ENCODE measurements at regions not wholly inside any gene's neighbourhood (a gene's known extent, or its start where the extent isn't known, plus 50 kb on each side); places are given as distances from the start of the nearest gene placed in this dataset.

- no peaks in the 10 kb centered on the region for H3K36me3 Mint-ChIP-seq
- H3K4me3 Mint-ChIP-seq, result no peak overlapping the region
- H3K9me3 Mint-ChIP-seq, result no peaks in the 10 kb centered on the region
- H3K27me3 Mint-ChIP-seq, result no peaks in the 10 kb centered on the region
- H3K27ac Mint-ChIP-seq, result no peak overlapping the region
- no peaks in the 10 kb centered on the region for H3K4me1 Mint-ChIP-seq (ENCODE audit: unreplicated experiment)
- no peak for TF ChIP-seq CTCF (conservative IDR thresholded peaks at IDR 0.05)
- DNase-seq (ENCODE audit: extremely low spot score, unreplicated experiment), result no peak
These were observed 215.9 kb upstream of the LRRC3B start for GRCh38 chr3:26406636-26407035.

- H3K36me3 Mint-ChIP-seq, result no peaks in the 10 kb centered on the region
- H3K27me3 Mint-ChIP-seq, result no peaks in the 10 kb centered on the region
- H3K4me3 Mint-ChIP-seq, result no peak overlapping the region
- no peak for TF ChIP-seq CTCF (conservative IDR thresholded peaks at IDR 0.05)
- no peaks in the 10 kb centered on the region for H3K4me1 Mint-ChIP-seq (ENCODE audit: unreplicated experiment)
- DNase-seq (ENCODE audit: extremely low spot score, unreplicated experiment), result no peak
- no peak overlapping the region for H3K27ac Mint-ChIP-seq
- peaks cover 12% of the 10 kb centered on the region for H3K9me3 Mint-ChIP-seq
These were observed 204.0 kb upstream of the LRRC3B start for GRCh38 chr3:26418553-26418952.

GRCh38 chr3:26422415-26422814 lies 200.2 kb upstream of the LRRC3B start:
- no peak overlapping the region for H3K27ac Mint-ChIP-seq
- H3K4me1 Mint-ChIP-seq (ENCODE audit: unreplicated experiment), result no peaks in the 10 kb centered on the region
- DNase-seq (ENCODE audit: extremely low spot score, unreplicated experiment), result no peak
- H3K27me3 Mint-ChIP-seq, result no peaks in the 10 kb centered on the region
- H3K36me3 Mint-ChIP-seq, result no peaks in the 10 kb centered on the region
- no peak for TF ChIP-seq CTCF (conservative IDR thresholded peaks at IDR 0.05)
- H3K9me3 Mint-ChIP-seq, result no peaks in the 10 kb centered on the region
- H3K4me3 Mint-ChIP-seq, result no peak overlapping the region

GRCh38 chr3:26425076-26425475 lies 197.5 kb upstream of the LRRC3B start:
- no peak for TF ChIP-seq CTCF (conservative IDR thresholded peaks at IDR 0.05)
- Mint-ChIP-seq H3K27me3 (no peaks in the 10 kb centered on the region), H3K36me3 (no peaks in the 10 kb centered on the region), H3K4me3 (no peak overlapping the region), H3K27ac (no peak overlapping the region), H3K9me3 (no peaks in the 10 kb centered on the region), H3K4me1 (ENCODE audit: unreplicated experiment) (no peaks in the 10 kb centered on the region)
- no peak for DNase-seq (ENCODE audit: extremely low spot score, unreplicated experiment)

GRCh38 chr3:26428992-26429391 lies 193.6 kb upstream of the LRRC3B start:
- Mint-ChIP-seq H3K4me3 (no peak overlapping the region), H3K4me1 (ENCODE audit: unreplicated experiment) (no peaks in the 10 kb centered on the region), H3K27me3 (no peaks in the 10 kb centered on the region), H3K36me3 (no peaks in the 10 kb centered on the region), H3K27ac (no peak overlapping the region), H3K9me3 (no peaks in the 10 kb centered on the region)
- DNase-seq (ENCODE audit: extremely low spot score, unreplicated experiment), result no peak
- no peak for TF ChIP-seq CTCF (conservative IDR thresholded peaks at IDR 0.05)

- no peak overlapping the region for H3K27ac Mint-ChIP-seq
- H3K27me3 Mint-ChIP-seq, result no peaks in the 10 kb centered on the region
- H3K4me3 Mint-ChIP-seq, result no peak overlapping the region
- H3K9me3 Mint-ChIP-seq, result peaks cover 4% of the 10 kb centered on the region
- peaks cover 8% of the 10 kb centered on the region for H3K4me1 Mint-ChIP-seq (ENCODE audit: unreplicated experiment)
- no peaks in the 10 kb centered on the region for H3K36me3 Mint-ChIP-seq
- no peak for DNase-seq (ENCODE audit: extremely low spot score, unreplicated experiment)
- no peak for TF ChIP-seq CTCF (conservative IDR thresholded peaks at IDR 0.05)
These were observed 184.9 kb upstream of the LRRC3B start for GRCh38 chr3:26437678-26438077.

Data from type B pancreatic cell (in vitro differentiated cells).